ENCODE measurements at regions not wholly inside any gene's neighbourhood (a gene's known extent, or its start where the extent isn't known, plus 50 kb on each side); places are given as distances from the start of the nearest gene placed in this dataset.
"Not testable (repeated sequence)": the region's sequence is repeated elsewhere in the genome, so short reads cannot be mapped to it uniquely, and the experiment has no call there.

- TF ChIP-seq, protein P1, sequence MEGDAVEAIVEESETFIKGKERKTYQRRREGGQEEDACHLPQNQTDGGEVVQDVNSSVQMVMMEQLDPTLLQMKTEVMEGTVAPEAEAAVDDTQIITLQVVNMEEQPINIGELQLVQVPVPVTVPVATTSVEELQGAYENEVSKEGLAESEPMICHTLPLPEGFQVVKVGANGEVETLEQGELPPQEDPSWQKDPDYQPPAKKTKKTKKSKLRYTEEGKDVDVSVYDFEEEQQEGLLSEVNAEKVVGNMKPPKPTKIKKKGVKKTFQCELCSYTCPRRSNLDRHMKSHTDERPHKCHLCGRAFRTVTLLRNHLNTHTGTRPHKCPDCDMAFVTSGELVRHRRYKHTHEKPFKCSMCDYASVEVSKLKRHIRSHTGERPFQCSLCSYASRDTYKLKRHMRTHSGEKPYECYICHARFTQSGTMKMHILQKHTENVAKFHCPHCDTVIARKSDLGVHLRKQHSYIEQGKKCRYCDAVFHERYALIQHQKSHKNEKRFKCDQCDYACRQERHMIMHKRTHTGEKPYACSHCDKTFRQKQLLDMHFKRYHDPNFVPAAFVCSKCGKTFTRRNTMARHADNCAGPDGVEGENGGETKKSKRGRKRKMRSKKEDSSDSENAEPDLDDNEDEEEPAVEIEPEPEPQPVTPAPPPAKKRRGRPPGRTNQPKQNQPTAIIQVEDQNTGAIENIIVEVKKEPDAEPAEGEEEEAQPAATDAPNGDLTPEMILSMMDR (IDR thresholded peaks at IDR 0.05): not testable (repeated sequence)
- not testable (repeated sequence) for TF ChIP-seq USF2 (CRISPR knock-in tag; IDR thresholded peaks at IDR 0.05)
Measured at GRCh38 chr3:139145980-139146379, 101.3 kb upstream of the PRR23C start.

All from WTC11 (cell line).